ENCODE measurements at regions not wholly inside any gene's neighbourhood (a gene's known extent, or its start where the extent isn't known, plus 50 kb on each side); places are given as distances from the start of the nearest gene placed in this dataset.

GRCh38 chr14:22008766-22009165 is 335.1 kb upstream of the OR4E1 start:
- no peak for DNase-seq
- TF ChIP-seq CTCF (IDR thresholded peaks at IDR 0.05) = no peak
- no peak for TF ChIP-seq POLR2A (IDR thresholded peaks at IDR 0.05)
- TF ChIP-seq POLR2AphosphoS5 (IDR thresholded peaks at IDR 0.05) = no peak
- no peak for TF ChIP-seq EP300 (IDR thresholded peaks at IDR 0.05)

GRCh38 chr14:22007784-22008412 is 334.3 kb upstream of the OR4E1 start:
- H3K27ac ChIP-seq = no peak overlapping the region
- H3K27me3 ChIP-seq = no peaks in the 10 kb centered on the region
- H3K36me3 ChIP-seq = no peaks in the 10 kb centered on the region
- no peak for DNase-seq
- ATAC-seq (ENCODE audit: low FRiP score in 2 of 2) = no peak
- no peak for TF ChIP-seq CTCF (IDR thresholded peaks at IDR 0.05)
- no peak for TF ChIP-seq POLR2A (IDR thresholded peaks at IDR 0.05)
- no peak for TF ChIP-seq POLR2AphosphoS5 (IDR thresholded peaks at IDR 0.05)
- TF ChIP-seq EP300 (IDR thresholded peaks at IDR 0.05) = no peak
- no peaks in the 10 kb centered on the region for H3K9me3 ChIP-seq
- 89 to 90% methylated on average over 6 of the region's 6 CpGs for WGBS, 2 donors
- H3K4me1 ChIP-seq = peaks cover 0 to 5% (median 0%) of the 10 kb centered on the region in 4 donors
- no peak overlapping the region for H3K4me3 ChIP-seq

More at GRCh38 chr14:22008766-22009165, 335.1 kb upstream of the OR4E1 start:
- Histone ChIP-seq H3K27ac (no peak overlapping the region), H3K27me3 (no peaks in the 10 kb centered on the region), H3K4me3 (no peak overlapping the region), H3K4me1 (peaks cover 0 to 5% (median 0%) of the 10 kb centered on the region in 4 donors), H3K36me3 (no peaks in the 10 kb centered on the region), H3K9me3 (no peaks in the 10 kb centered on the region)
- no peak for ATAC-seq (ENCODE audit: low FRiP score in 2 of 2)
- WGBS, 2 donors = 50 to 62% methylated on average over 1 of the region's 1 CpG

- no peak overlapping the region for H3K27ac ChIP-seq
- H3K9me3 ChIP-seq = no peaks in the 10 kb centered on the region
- TF ChIP-seq CTCF (IDR thresholded peaks at IDR 0.05) (no peak), POLR2A (IDR thresholded peaks at IDR 0.05) (no peak), POLR2AphosphoS5 (IDR thresholded peaks at IDR 0.05) (no peak), EP300 (IDR thresholded peaks at IDR 0.05) (no peak)
- H3K36me3 ChIP-seq = no peaks in the 10 kb centered on the region
- 95 to 97% methylated on average over 3 of the region's 3 CpGs for WGBS, 2 donors
- H3K4me3 ChIP-seq = no peak overlapping the region
- ATAC-seq (ENCODE audit: low FRiP score in 2 of 2) = no peak
- no peaks in the 10 kb centered on the region for H3K27me3 ChIP-seq
- H3K4me1 ChIP-seq = peaks cover 0 to 5% (median 0%) of the 10 kb centered on the region in 4 donors
- DNase-seq = no peak
Observed at GRCh38 chr14:22007363-22007762, 333.7 kb upstream of the OR4E1 start.

- no peaks in the 10 kb centered on the region for H3K36me3 ChIP-seq
- TF ChIP-seq EP300 (IDR thresholded peaks at IDR 0.05) = no peak
- TF ChIP-seq CTCF (IDR thresholded peaks at IDR 0.05) = no peak
- TF ChIP-seq POLR2AphosphoS5 (IDR thresholded peaks at IDR 0.05) = no peak
- TF ChIP-seq POLR2A (IDR thresholded peaks at IDR 0.05) = no peak
Observed at GRCh38 chr14:22003461-22003860, 329.8 kb upstream of the OR4E1 start.

GRCh38 chr14:22002860-22003284 is 329.3 kb upstream of the OR4E1 start:
- no peak for DNase-seq
- Histone ChIP-seq H3K4me3 (no peak overlapping the region), H3K4me1 (no peaks in the 10 kb centered on the region), H3K36me3 (no peaks in the 10 kb centered on the region), H3K27me3 (no peaks in the 10 kb centered on the region), H3K27ac (no peak overlapping the region), H3K9me3 (no peaks in the 10 kb centered on the region)
- 39 to 48% methylated on average over 10 of the region's 10 CpGs for WGBS, 2 donors
- ATAC-seq (ENCODE audit: low FRiP score in 2 of 2) = peak in 1 of 2 donors; percentile 14
- no peak for TF ChIP-seq EP300 (IDR thresholded peaks at IDR 0.05)
- TF ChIP-seq CTCF (IDR thresholded peaks at IDR 0.05) = peak in 2 of 6 experiments; percentile 7 to 21

More at GRCh38 chr14:22003461-22003860, 329.8 kb upstream of the OR4E1 start:
- DNase-seq (peak in 1 of 2 donors; percentile 12), ATAC-seq (ENCODE audit: low FRiP score in 2 of 2) (no peak)
- WGBS, 2 donors = 84 to 90% methylated on average over 9 of the region's 9 CpGs
- Histone ChIP-seq H3K4me1 (no peaks in the 10 kb centered on the region), H3K27ac (no peak overlapping the region), H3K9me3 (no peaks in the 10 kb centered on the region), H3K27me3 (no peaks in the 10 kb centered on the region), H3K4me3 (no peak overlapping the region)

Measured in upper lobe of left lung (tissue), 6 donors.